ENCODE measurements at regions not wholly inside any gene's neighbourhood (a gene's known extent, or its start where the extent isn't known, plus 50 kb on each side); places are given as distances from the start of the nearest gene placed in this dataset.

- no peak for DNase-seq
These were observed 603.2 kb upstream of the ID2 start for GRCh38 chr2:8078705-8079104.

- no peak for DNase-seq
These were observed 601.8 kb upstream of the ID2 start for GRCh38 chr2:8080063-8080462.

- DNase-seq: no peak
These were observed 600.7 kb upstream of the ID2 start for GRCh38 chr2:8081130-8081529.

- DNase-seq: no peak
These were observed 599.0 kb upstream of the ID2 start for GRCh38 chr2:8082840-8083239.

- no peak for DNase-seq
These were observed 595.5 kb upstream of the ID2 start for GRCh38 chr2:8086357-8086756.

GRCh38 chr2:8086796-8087479 is 594.9 kb upstream of the ID2 start:
- DNase-seq: no peak

- DNase-seq: no peak
These were observed 594.4 kb upstream of the ID2 start for GRCh38 chr2:8087480-8087840.

- no peak for DNase-seq
These were observed 593.0 kb upstream of the ID2 start for GRCh38 chr2:8088810-8089209.

- no peak for DNase-seq
These were observed 592.3 kb upstream of the ID2 start for GRCh38 chr2:8089596-8089995.

GRCh38 chr2:8090748-8091700 is 590.8 kb upstream of the ID2 start:
- DNase-seq: peak; percentile 87

GRCh38 chr2:8094526-8094925 is 587.3 kb upstream of the ID2 start:
- no peak for DNase-seq

- no peak for DNase-seq
These were observed 585.9 kb upstream of the ID2 start for GRCh38 chr2:8095978-8096377.

GRCh38 chr2:8096484-8096883 is 585.4 kb upstream of the ID2 start:
- DNase-seq: no peak

GRCh38 chr2:8098476-8099266 is 583.2 kb upstream of the ID2 start:
- no peak for DNase-seq

- DNase-seq: no peak
These were observed 582.6 kb upstream of the ID2 start for GRCh38 chr2:8099267-8099582.

GRCh38 chr2:8101614-8102277 is 580.1 kb upstream of the ID2 start:
- DNase-seq: no peak

GRCh38 chr2:8102470-8102869 is 579.4 kb upstream of the ID2 start:
- DNase-seq: no peak

- no peak for DNase-seq
These were observed 578.7 kb upstream of the ID2 start for GRCh38 chr2:8103085-8103708.

- no peak for DNase-seq
These were observed 574.7 kb upstream of the ID2 start for GRCh38 chr2:8107150-8107549.

GRCh38 chr2:8107621-8108378 is 574.1 kb upstream of the ID2 start:
- no peak for DNase-seq

- DNase-seq: no peak
These were observed 571.1 kb upstream of the ID2 start for GRCh38 chr2:8110716-8111115.

GRCh38 chr2:8111193-8111592 is 570.7 kb upstream of the ID2 start:
- no peak for DNase-seq
